ENCODE measurements at regions not wholly inside any gene's neighbourhood (a gene's known extent, or its start where the extent isn't known, plus 50 kb on each side); places are given as distances from the start of the nearest gene placed in this dataset.

DNA sequence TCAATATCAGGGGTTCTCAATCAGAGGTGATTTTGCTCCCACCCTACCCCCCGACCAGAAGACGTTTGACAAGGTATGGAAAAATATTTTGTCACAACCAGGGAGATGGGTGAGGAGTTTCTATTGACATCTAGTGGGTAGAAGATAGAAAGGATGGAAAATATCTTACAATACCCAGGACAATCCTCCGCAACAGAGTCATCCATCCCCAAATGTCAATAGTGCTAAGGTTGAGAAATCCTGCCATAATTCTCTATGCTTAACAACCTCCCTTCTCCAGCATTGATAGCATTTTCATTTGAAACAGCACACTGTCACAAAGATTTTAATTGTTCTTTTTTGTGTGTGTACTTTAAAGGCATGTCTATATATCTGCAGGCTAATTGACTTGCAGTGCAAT is 890.5 kb downstream of the PDHA2 start:
- Histone ChIP-seq H3K27me3 (ENCODE audit: insufficient read depth) (no peaks in the 10 kb centered on the region), H3K27ac (ENCODE audit: low read depth) (no peak overlapping the region), H3F3A (replicated peaks; ENCODE audit: low read depth) (no peaks in the 10 kb centered on the region), H3K4me2 (no peak overlapping the region), H3K79me2 (replicated peaks; ENCODE audit: insufficient read depth) (no peaks in the 10 kb centered on the region), H2AFZ (no peak overlapping the region), H3K4me1 (ENCODE audit: insufficient read depth) (no peaks in the 10 kb centered on the region), H3K36me3 (ENCODE audit: insufficient read depth) (peaks cover 8% of the 10 kb centered on the region), H4K20me1 (replicated peaks; ENCODE audit: insufficient read depth) (no peaks in the 10 kb centered on the region), H3K9me2 (ENCODE audit: insufficient read depth) (peaks cover 12% of the 10 kb centered on the region), H3K4me3 (no peak overlapping the region)
- ATAC-seq (no peak), DNase-seq (ENCODE audit: low spot score) (no peak)
- peaks cover 31% of the 10 kb centered on the region for H3K9me3 Mint-ChIP-seq
- TF ChIP-seq CTCF (conservative IDR thresholded peaks at IDR 0.05; ENCODE audit: low read depth in 2 of 2) (no peak), EZH2phosphoT487 (IDR thresholded peaks at IDR 0.05; ENCODE audit: unreplicated experiment) (no peak), JUNB (IDR thresholded peaks at IDR 0.05; ENCODE audit: unreplicated experiment) (no peak)
- no peaks in the 10 kb centered on the region for H3K4me1 Mint-ChIP-seq
- H3K4me3 Mint-ChIP-seq: no peak overlapping the region
- H3K27ac Mint-ChIP-seq: no peak overlapping the region
- peaks cover 6% of the 10 kb centered on the region for H3K27me3 Mint-ChIP-seq (ENCODE audit: insufficient read depth, low read depth, poor library complexity)
- peaks cover 34% of the 10 kb centered on the region for H3K36me3 Mint-ChIP-seq (ENCODE audit: low read depth)

- Mint-ChIP-seq H3K9me3 (peaks cover 52% of the 10 kb centered on the region), H3K27me3 (ENCODE audit: insufficient read depth, low read depth, poor library complexity) (peaks cover 4% of the 10 kb centered on the region), H3K4me3 (no peak overlapping the region), H3K36me3 (ENCODE audit: low read depth) (peaks cover 67% of the 10 kb centered on the region), H3K4me1 (peaks cover 11% of the 10 kb centered on the region; the same call in 2 of the 3 replicates), H3K27ac (peak overlapping the region; percentile 97)
- H2AFZ ChIP-seq: no peak overlapping the region
- H3K4me3 ChIP-seq: no peak overlapping the region
- peaks cover 10% of the 10 kb centered on the region for H3K36me3 ChIP-seq (ENCODE audit: insufficient read depth)
- H3K79me2 ChIP-seq (replicated peaks; ENCODE audit: insufficient read depth): no peaks in the 10 kb centered on the region
- peaks cover 12% of the 10 kb centered on the region for H3K9me2 ChIP-seq (ENCODE audit: insufficient read depth)
- H4K20me1 ChIP-seq (replicated peaks; ENCODE audit: insufficient read depth): no peaks in the 10 kb centered on the region
- DNase-seq (ENCODE audit: low spot score) (peak; percentile 95), ATAC-seq (peak; percentile 100)
- H3K4me1 ChIP-seq (ENCODE audit: insufficient read depth): peaks cover 18% of the 10 kb centered on the region
- peak overlapping the region; percentile 98 for H3K27ac ChIP-seq (ENCODE audit: low read depth)
- peak overlapping the region; percentile 15; the same call in 1 of the 2 replicates for H3K4me2 ChIP-seq
- no peaks in the 10 kb centered on the region for H3F3A ChIP-seq (replicated peaks; ENCODE audit: low read depth)
- H3K27me3 ChIP-seq (ENCODE audit: insufficient read depth): no peaks in the 10 kb centered on the region
- no peak; the same call in 1 of the 2 replicates for TF ChIP-seq CREB1 (CRISPR knock-in tag; IDR thresholded peaks at IDR 0.05; ENCODE audit: low read depth)
- TF ChIP-seq NANOG (IDR thresholded peaks at IDR 0.05; ENCODE audit: borderline replicate concordance): peak; percentile 94
- TF ChIP-seq ZNF114 (CRISPR knock-in tag; IDR thresholded peaks at IDR 0.05): peak; percentile 86
- no peak for TF ChIP-seq ZNF331 (CRISPR knock-in tag; IDR thresholded peaks at IDR 0.05; ENCODE audit: low read depth)
- TF ChIP-seq JUNB (IDR thresholded peaks at IDR 0.05; ENCODE audit: unreplicated experiment): peak; percentile 33
- no peak for TF ChIP-seq ETS1 (IDR thresholded peaks at IDR 0.05)
- no peak for TF ChIP-seq REST (IDR thresholded peaks at IDR 0.05; ENCODE audit: unreplicated experiment)
- no peak for TF ChIP-seq STAT1 (IDR thresholded peaks at IDR 0.05; ENCODE audit: unreplicated experiment)
- no peak for TF ChIP-seq CTCF (conservative IDR thresholded peaks at IDR 0.05; ENCODE audit: low read depth in 2 of 2)
Observed at GRCh38 chr4:96736352-96736889, 896.5 kb downstream of the PDHA2 start.

Data from GM23338 (cell line).